GM18508 (cell line): ENCODE measurements at regions not wholly inside any gene's neighbourhood (a gene's known extent, or its start where the extent isn't known, plus 50 kb on each side); places are given as distances from the start of the nearest gene placed in this dataset.

Source experiments
- ATAC-seq: cut with Tn5 transposase; IDR thresholded peaks from one replicate; pipeline ENCODE4 v1.9.1; 2021; ENCODE audit warnings: moderate number of reproducible peaks; ENCODE audit not compliant: insufficient read depth, unreplicated experiment

GRCh38 chr14:97367278-97367677 lies 570.1 kb downstream of the VRK1 start:
- ATAC-seq: no peak

DNA sequence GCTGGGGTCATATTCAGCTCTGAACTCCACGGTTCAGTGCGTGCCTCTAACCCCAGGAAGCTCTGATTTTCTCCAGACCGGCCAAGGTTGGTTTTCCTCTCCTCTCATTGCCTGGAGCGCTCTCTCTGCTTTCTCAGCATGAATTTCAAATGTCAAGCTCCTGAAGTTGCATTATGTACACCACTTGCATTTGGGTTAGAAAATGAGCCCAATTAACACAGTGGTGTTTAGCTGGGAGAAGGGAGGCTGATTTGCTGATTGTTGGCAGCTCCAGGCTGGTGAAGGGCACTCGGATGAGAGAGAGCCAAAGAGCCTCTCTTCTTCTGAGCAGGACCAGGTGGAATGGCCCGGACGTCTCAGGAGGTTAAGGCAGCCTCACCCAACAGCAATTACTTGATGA lies 570.9 kb downstream of the VRK1 start:
- ATAC-seq: no peak

- no peak for ATAC-seq
Observed at GRCh38 chr14:97368900-97369564, 571.9 kb downstream of the VRK1 start.

- ATAC-seq: no peak
Observed at GRCh38 chr14:97369901-97370300, 572.7 kb downstream of the VRK1 start.

DNA sequence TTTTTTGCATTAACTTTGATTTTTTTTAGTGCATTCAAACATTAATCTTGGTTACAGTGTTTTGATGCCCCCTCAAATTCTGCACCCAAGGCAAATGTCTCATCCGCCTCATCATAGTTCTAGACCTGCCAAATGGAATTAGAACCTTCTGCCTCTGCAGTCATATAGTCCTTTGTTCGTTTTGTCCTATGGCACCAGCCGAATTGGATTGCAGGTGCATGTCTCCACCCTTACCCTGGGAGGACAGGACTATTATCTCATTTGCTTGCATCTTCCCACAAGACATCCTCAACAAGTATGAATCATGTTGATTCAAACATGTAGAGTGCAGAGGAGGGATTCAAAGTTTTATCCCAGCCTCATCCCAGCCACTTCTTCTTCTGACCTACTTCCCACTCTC lies 579.1 kb downstream of the VRK1 start:
- no peak for ATAC-seq

- ATAC-seq: no peak
Observed at GRCh38 chr14:97377550-97377949, 580.4 kb downstream of the VRK1 start.

GRCh38 chr14:97379091-97379531 lies 581.9 kb downstream of the VRK1 start:
- no peak for ATAC-seq

GRCh38 chr14:97380539-97380941 lies 583.4 kb downstream of the VRK1 start:
- ATAC-seq: no peak

- no peak for ATAC-seq
Observed at GRCh38 chr14:97381309-97381708, 584.1 kb downstream of the VRK1 start.

DNA sequence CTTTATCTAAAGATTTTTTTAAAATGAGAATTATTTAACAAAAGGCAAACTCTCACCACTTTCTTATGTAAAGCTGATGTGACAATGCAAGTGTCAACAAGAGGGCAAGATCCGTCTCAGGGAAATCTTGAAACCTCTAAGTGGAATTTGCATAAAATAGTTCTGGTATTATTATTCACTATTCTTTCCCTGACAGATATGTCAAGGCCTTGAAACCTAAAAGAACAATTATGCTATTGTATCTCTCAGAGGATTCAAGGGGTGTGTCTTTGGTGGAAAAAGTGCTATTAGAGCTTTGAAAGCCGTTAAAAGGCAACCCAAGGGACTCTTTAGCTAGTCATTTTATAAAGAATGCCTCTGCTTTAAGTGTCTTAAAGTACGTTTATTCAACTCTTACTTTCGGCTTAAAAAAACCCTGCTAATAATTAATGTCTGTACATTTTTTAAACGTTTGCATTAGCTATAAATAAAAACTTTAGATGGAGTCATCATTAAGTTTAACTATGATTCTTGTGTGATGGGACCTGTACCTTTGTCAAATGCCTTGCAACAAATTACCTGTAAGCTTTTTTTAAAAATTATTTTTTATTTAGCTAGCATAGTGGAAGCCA lies 585.5 kb downstream of the VRK1 start:
- no peak for ATAC-seq

- no peak for ATAC-seq
Observed at GRCh38 chr14:97385727-97386126, 588.5 kb downstream of the VRK1 start.

GRCh38 chr14:97387252-97387874 lies 590.2 kb downstream of the VRK1 start:
- no peak for ATAC-seq

- no peak for ATAC-seq
Observed at GRCh38 chr14:97388408-97388807, 591.2 kb downstream of the VRK1 start.

GRCh38 chr14:97390096-97390724 lies 593.0 kb downstream of the VRK1 start:
- ATAC-seq: no peak

GRCh38 chr14:97393244-97393643 lies 596.1 kb downstream of the VRK1 start:
- no peak for ATAC-seq

GRCh38 chr14:97395068-97395467 lies 597.9 kb downstream of the VRK1 start:
- ATAC-seq: no peak

GRCh38 chr14:97401714-97402113 lies 604.5 kb downstream of the VRK1 start:
- no peak for ATAC-seq

GRCh38 chr14:97402279-97402678 lies 605.1 kb downstream of the VRK1 start:
- ATAC-seq: no peak

DNA sequence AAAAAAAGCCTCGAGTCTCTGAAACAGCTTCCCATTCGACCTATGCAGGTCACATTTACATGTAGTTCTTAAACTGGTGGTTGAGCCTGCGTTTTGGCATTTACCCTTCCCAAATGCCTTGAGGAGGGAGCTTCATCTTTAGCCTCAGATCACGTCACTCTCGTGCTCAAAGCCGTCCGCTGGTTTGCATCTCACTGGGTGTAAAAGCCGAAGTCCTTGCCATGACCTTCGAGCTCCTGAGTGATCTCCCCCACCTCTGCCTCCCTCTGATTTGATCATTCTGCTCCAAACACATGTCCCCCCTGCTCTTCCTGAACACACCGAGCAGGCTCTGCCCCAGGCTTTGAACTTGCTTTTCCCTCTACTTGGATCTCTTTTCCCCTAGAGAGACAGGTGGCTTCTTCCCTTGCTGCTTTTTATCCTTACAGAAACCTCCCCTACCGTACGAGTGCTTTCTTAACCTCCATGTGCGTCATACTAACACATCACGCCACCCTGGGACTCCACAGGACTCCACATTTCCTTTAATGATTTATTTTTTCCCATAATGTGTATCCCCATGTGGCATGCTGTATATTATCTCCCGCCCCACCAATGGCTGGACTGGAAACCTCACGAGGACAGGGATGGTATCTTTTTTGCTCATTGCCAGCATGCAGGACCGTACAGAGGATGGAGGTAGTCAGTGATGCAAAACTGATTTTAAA lies 610.7 kb downstream of the VRK1 start:
- ATAC-seq: no peak

DNA sequence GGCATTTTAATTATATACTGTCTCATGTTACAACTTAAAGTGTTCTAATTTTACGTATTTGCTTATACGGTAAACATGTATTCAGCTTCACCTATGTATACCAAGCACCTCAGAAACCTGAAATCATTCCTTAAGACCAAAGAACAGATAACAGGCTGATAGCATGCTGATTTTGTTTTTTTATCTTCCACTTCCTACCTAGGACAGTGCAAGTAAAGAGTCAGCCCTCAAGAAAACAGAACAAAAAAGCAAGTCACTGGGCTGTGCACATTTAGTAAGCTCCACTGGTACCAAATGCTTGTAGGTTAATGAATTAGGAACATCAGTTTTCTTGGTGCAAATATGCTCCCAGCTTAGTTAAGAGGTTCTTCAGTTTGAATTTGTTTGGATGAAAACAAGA lies 611.3 kb downstream of the VRK1 start:
- no peak for ATAC-seq
